ENCODE measurements at regions not wholly inside any gene's neighbourhood (a gene's known extent, or its start where the extent isn't known, plus 50 kb on each side); places are given as distances from the start of the nearest gene placed in this dataset.
"Not testable (repeated sequence)": the region's sequence is repeated elsewhere in the genome, so short reads cannot be mapped to it uniquely, and the experiment has no call there.

GRCh38 chr17:36823850-36824677, 113.2 kb upstream of the LHX1 start:
- no peak for DNase-seq

GRCh38 chr17:36824678-36825101, 112.6 kb upstream of the LHX1 start:
- DNase-seq = no peak

- no peak for DNase-seq
Observed at GRCh38 chr17:36825113-36825512, 112.2 kb upstream of the LHX1 start.

DNA sequence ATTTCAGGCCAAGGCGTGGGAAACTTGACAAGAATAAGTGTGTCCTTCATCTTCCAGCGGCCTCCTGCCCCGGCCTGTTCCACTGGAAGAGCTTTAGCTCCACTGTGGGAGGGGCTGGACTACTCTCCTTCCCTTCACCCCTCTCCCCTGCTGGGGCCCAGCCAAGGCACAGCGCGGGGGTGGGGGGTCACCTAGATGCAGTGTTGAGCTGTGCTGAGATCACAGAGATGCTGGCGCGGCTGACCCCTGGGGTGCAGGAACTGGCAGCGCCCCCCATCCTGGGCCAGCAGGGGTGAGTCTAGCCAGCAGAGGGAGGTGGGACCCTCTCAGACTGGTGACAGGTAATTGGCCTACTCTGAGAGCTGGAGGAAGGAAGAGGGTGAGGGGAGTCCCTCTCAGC, 111.8 kb upstream of the LHX1 start:
- no peak for DNase-seq

GRCh38 chr17:36825951-36826350, 111.3 kb upstream of the LHX1 start:
- no peak for DNase-seq

GRCh38 chr17:36827081-36827480, 110.2 kb upstream of the LHX1 start:
- no peak for DNase-seq

DNA sequence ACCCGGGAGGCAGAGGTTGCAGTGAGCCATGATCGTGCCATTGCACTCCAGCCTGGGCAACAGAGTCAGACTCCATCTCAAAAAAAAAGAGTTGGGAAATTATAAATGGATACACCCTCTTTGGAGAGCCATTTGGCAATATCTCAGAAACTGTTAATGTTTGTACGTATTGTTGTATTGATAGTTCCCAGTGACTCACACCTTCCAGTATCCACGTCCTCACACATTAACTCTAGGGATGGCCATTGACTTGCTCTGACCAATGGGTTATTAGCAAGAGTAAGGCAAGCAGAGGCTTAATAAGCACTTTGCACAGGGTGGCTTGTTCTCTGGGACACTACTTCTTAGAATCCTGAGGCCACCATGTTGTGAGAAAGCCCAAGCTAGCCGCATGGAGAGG, 107.6 kb upstream of the LHX1 start:
- no peak for DNase-seq

DNA sequence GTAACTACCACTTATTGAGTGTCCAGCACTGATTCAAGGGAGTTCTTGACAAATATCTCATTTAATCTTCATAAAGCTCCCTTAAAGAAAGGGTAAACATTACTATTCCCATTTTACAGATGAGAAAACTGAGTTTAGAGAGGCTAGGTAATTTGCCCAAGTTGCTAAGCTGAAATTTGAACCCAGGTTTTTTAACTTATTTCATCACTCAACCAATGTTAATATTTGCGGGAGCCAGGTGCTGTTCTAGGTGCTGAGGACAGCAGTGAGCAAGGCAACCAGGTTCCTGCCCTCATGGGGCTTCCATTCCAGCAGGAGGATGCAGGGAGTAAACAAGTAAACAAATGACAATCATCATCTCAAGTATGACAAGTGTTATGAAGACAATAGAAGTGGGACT, 104.0 kb upstream of the LHX1 start:
- DNase-seq = no peak

DNA sequence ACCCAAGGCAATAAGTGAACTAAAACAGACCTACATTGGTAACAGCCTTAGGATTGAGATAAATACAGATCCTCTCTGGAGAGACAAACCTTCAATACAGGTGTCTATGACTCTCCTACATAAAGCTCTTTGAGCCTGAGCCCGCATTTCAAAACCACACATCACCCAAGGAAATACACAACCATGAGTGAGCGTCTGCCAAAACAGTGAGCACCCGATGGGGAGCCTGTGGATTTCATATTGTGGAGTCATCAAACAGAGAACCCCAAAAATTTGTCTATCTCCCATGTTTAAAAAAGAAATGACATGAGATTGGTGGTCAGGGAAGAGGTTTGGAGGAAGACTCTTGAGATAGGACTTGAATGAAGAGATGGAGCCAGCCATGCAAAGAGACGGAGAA, 102.2 kb upstream of the LHX1 start:
- DNase-seq = no peak

DNA sequence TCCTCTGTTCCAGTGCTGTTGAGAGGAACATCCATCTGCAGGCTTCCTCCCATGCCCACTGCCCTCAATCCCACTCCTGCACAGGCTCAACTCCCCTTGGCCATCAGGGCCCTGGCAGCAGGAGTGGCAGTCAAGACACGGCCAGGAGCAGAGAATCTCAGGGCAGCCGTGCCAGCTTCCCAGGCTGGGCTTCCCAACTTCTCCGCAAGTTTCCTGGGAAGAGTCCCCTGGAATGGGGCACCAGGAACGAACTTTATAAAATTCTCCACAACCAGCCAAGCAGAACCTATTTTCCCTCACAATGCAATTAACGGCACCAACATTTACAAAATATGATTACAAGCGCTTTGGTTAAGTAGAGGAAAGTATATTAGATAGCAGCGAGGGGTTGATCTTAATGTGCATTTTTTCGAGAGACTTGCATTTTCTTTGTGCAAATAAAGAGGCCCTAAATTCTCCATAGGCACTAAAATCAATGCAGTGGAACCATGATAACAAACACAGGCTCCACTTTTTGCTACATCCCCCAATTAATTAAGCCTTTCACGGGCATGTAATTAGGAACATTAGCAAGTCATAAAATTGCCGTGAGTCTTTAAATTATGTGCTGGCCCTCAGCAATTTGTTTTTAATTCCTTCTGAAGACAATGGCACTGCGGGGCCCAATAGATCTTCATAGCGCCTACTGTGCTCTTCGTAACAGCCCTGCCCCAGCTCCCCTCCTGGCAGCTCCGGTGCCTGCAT, 99.9 kb upstream of the LHX1 start:
- no peak for DNase-seq

DNA sequence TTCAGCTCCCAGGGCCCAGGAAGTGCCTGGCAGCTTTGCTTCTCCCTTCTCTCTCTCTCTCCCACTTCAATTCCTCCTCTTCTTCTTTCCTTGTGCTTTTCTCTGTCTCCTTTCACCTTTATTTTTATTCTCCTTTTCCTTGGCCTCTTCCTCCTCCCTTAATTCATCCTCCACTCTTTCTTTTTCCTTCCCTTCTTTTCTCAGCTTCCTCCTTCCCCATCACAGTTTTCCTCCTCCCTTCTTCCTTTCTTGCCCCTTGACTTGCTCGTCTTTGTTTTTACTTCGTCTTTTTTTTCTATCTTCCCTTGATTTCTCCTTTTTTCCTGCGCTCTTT, 99.4 kb upstream of the LHX1 start:
- DNase-seq = no peak

- DNase-seq = no peak
Observed at GRCh38 chr17:36839256-36839655, 98.0 kb upstream of the LHX1 start.

DNA sequence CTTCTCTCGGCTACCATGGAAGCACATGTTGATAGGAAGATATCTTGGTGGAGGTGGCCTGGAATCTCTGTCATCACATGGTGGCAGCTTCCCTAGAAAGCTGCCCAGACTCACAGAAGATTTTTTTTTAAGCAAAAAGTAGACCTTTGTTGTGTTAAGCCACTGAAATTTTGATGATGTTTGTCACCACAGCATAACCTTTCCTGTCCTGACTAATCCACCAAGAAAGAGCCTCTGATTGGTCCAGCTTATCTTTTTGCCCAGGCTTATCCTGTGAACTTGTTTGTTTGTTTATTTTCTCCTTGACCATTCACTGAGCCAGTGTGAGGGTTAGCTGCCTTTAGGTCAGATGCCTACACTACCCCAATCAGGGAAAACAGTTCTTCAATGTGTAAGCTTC, 96.5 kb upstream of the LHX1 start:
- DNase-seq = no peak

- no peak for DNase-seq
Observed at GRCh38 chr17:36842231-36842819, 95.0 kb upstream of the LHX1 start.

DNA sequence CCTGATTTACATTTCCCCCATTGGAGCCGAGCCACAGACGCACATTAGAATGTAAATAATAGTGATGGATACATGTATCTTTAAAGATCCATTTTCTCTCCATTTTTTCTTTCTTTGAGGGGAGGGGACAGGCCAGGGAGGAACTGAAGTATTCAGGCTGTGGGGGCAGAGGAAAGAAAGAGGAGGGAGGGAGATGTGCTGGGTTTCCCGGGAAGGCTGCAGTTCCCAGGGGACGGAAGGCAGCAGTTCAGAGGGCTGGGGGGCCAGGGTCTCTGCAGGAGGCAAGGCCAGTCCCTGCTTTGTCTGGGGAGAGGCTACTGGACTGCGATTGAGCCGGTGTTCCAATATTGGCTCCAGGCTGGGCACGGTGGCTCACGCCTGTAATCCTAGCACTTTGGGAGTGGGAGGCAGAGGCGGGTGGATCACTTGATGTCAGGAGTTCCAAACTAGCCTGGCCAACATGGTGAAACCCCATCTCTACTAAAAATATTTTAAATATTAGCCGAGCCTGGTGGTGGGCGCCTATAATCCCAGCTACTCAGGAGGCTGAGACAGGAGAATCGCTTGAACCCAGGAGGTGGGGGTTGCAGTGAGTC, 94.2 kb upstream of the LHX1 start:
- DNase-seq = no peak

- DNase-seq = no peak
Observed at GRCh38 chr17:36844013-36844412, 93.3 kb upstream of the LHX1 start.

GRCh38 chr17:36844601-36845000, 92.7 kb upstream of the LHX1 start:
- DNase-seq = no peak

DNA sequence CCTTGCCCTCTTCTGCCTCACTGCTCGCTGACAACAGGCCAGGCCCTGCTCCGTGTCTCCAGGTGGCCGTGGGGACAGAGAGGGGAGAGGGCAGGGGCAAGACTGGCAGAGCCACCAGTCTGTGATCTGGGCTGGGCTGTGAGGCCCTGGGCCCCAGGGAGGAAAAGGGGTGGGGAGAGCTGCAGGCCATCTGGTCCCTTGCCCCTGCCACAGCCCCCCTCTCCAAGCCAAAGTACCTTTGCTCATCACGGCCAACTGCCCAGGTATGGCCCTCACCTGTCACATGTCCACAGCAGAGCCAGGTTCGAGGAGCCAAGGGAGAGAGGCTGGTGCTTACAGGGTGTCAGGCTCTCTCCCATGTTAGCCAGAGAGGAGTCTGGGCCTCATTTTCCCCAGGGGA, 91.4 kb upstream of the LHX1 start:
- no peak for DNase-seq

GRCh38 chr17:36846410-36847292, 90.6 kb upstream of the LHX1 start:
- DNase-seq = no peak

GRCh38 chr17:36848008-36848902, 89.0 kb upstream of the LHX1 start:
- no peak for DNase-seq

DNA sequence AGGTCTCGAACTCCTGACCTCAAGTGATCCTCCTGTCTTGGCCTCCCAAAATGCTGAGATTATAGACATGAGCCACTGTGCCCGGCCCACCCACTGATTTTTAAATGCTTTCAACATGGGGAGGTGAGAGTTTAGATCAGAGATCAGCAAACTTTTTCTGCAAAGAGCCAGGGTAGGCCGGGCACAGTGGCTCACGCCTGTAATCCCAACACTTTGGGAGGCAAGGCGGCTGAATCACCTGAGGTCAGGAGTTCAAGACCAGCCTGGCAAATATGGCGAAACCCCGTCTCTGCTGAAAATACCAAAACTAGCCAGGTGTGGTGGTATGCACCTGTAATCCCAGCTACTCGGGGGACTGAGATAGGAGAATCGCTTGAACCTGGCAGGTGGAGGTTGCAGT, 88.3 kb upstream of the LHX1 start:
- DNase-seq = not testable (repeated sequence)

DNA sequence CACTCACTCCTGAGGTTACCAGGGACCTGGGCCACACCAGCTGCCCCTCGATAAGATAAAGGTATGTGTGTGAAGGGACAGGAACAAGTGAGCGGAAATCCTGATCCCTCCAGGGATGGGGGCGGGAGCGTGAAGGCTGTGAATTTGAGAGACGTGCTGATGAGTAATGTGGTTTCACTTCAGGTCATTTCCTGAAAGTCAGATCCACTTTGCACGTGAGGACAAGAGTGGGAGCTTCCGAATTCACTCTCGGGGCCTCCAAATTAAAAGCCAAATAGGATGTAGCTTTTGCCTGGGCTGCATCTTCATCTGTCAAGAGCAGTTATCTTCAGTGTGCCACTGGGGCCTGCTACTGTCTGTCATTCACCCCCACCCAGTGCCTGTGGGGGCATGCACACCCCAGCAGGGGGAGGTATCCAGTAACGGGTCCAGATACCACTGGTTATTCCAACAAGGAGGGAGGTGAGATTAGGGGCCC, 87.4 kb upstream of the LHX1 start:
- DNase-seq = peak; percentile 58
